ENCODE measurements at regions not wholly inside any gene's neighbourhood (a gene's known extent, or its start where the extent isn't known, plus 50 kb on each side); places are given as distances from the start of the nearest gene placed in this dataset.

DNA sequence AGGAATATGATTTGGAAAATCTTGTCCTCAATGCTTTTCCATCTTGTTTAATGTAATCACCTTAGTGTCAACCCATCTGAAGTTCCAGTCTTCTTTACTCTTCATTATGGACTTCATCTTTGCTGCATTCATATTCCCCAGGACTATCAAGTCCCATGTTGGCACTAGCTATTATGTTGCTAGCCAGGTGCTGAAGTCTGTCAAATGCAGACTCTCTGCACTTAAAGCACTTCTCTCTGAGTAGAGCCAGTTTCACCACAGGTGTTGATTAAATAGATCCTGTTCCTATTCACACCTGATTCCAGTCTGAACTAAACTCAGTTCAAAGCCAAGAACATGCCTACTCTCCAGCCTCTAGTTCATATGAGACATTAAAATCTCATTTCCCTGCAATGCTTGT, 75.0 kb upstream of the PKN2 start:
- no peak for FAIRE-seq
- H3K27me3 Mint-ChIP-seq (ENCODE audit: low read depth, unreplicated experiment): no peaks in the 10 kb centered on the region
- H3K27ac Mint-ChIP-seq (ENCODE audit: unreplicated experiment): no peak overlapping the region

DNA sequence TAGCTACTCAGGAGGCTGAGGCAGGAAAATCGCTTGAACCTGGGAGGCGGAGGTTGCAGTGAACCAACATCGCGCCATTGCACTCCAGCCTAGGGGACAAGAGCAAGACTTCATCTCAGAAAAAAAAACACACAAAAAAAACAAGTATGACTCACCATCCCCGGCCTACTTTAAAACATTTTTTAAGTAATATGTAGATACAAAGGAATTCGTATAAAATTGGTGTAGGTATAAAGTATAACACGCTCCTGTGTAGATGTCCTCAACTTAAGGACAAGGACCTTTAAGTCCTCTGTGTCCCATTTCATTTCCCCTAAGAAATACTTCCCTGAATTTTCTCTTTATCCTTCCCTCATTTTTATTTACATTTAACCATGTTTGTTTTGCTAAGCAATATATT, 73.4 kb upstream of the PKN2 start:
- no peak for FAIRE-seq
- H3K4me3 ChIP-seq (ENCODE audit: insufficient read depth, low read depth, low read length): no peak overlapping the region
- Mint-ChIP-seq H3K36me3 (ENCODE audit: low read depth, unreplicated experiment) (no peaks in the 10 kb centered on the region), H3K27ac (ENCODE audit: unreplicated experiment) (no peak overlapping the region), H3K9me3 (ENCODE audit: unreplicated experiment) (no peaks in the 10 kb centered on the region), H3K4me1 (ENCODE audit: low read depth, unreplicated experiment) (no peaks in the 10 kb centered on the region), H3K4me3 (ENCODE audit: unreplicated experiment) (no peak overlapping the region), H3K27me3 (ENCODE audit: low read depth, unreplicated experiment) (no peaks in the 10 kb centered on the region)
- no peak overlapping the region for H3K4me2 ChIP-seq (ENCODE audit: low read length)
- no peaks in the 10 kb centered on the region for H3K79me2 ChIP-seq (ENCODE audit: insufficient read depth, low read length)
- TF ChIP-seq, protein P1, sequence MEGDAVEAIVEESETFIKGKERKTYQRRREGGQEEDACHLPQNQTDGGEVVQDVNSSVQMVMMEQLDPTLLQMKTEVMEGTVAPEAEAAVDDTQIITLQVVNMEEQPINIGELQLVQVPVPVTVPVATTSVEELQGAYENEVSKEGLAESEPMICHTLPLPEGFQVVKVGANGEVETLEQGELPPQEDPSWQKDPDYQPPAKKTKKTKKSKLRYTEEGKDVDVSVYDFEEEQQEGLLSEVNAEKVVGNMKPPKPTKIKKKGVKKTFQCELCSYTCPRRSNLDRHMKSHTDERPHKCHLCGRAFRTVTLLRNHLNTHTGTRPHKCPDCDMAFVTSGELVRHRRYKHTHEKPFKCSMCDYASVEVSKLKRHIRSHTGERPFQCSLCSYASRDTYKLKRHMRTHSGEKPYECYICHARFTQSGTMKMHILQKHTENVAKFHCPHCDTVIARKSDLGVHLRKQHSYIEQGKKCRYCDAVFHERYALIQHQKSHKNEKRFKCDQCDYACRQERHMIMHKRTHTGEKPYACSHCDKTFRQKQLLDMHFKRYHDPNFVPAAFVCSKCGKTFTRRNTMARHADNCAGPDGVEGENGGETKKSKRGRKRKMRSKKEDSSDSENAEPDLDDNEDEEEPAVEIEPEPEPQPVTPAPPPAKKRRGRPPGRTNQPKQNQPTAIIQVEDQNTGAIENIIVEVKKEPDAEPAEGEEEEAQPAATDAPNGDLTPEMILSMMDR (IDR thresholded peaks at IDR 0.05; ENCODE audit: insufficient read depth, low read depth, low read length): no peak
- TF ChIP-seq EZH2 (IDR thresholded peaks at IDR 0.05; ENCODE audit: insufficient read depth, low read length): no peak
- H4K20me1 ChIP-seq (ENCODE audit: insufficient read depth, low read length): no peaks in the 10 kb centered on the region
- H3K27ac ChIP-seq (ENCODE audit: low read depth, low read length): no peak overlapping the region
- H3K36me3 ChIP-seq (ENCODE audit: insufficient read depth, low read length): no peaks in the 10 kb centered on the region
- no peaks in the 10 kb centered on the region for H3K27me3 ChIP-seq (ENCODE audit: insufficient read depth, low read length)
- no peak for DNase-seq (ENCODE audit: low read depth)
- no peaks in the 10 kb centered on the region for H3K4me1 ChIP-seq (ENCODE audit: insufficient read depth, low read length)
- H3K9ac ChIP-seq (ENCODE audit: low read length): no peak overlapping the region
- no peaks in the 10 kb centered on the region for H3K9me3 ChIP-seq (ENCODE audit: insufficient read depth, low read depth, low read length)
- no peak overlapping the region for H2AFZ ChIP-seq (ENCODE audit: low read depth, low read length)

More for the DNA sequence above, 75.0 kb upstream of the PKN2 start:
- no peak overlapping the region for H2AFZ ChIP-seq (ENCODE audit: low read depth, low read length)
- H3K9me3 Mint-ChIP-seq (ENCODE audit: unreplicated experiment): no peaks in the 10 kb centered on the region
- H3K27ac ChIP-seq (ENCODE audit: low read depth, low read length): no peak overlapping the region
- no peak overlapping the region for H3K4me3 Mint-ChIP-seq (ENCODE audit: unreplicated experiment)
- no peaks in the 10 kb centered on the region for H3K9me3 ChIP-seq (ENCODE audit: insufficient read depth, low read depth, low read length)
- TF ChIP-seq EZH2 (IDR thresholded peaks at IDR 0.05; ENCODE audit: insufficient read depth, low read length): no peak
- TF ChIP-seq, protein P1 (IDR thresholded peaks at IDR 0.05; ENCODE audit: insufficient read depth, low read depth, low read length): no peak
- no peak overlapping the region for H3K9ac ChIP-seq (ENCODE audit: low read length)
- no peak overlapping the region for H3K4me2 ChIP-seq (ENCODE audit: low read length)
- H3K4me3 ChIP-seq (ENCODE audit: insufficient read depth, low read depth, low read length): no peak overlapping the region
- H3K4me1 Mint-ChIP-seq (ENCODE audit: low read depth, unreplicated experiment): no peaks in the 10 kb centered on the region
- H3K27me3 ChIP-seq (ENCODE audit: insufficient read depth, low read length): no peaks in the 10 kb centered on the region
- no peaks in the 10 kb centered on the region for H3K79me2 ChIP-seq (ENCODE audit: insufficient read depth, low read length)
- no peaks in the 10 kb centered on the region for H3K4me1 ChIP-seq (ENCODE audit: insufficient read depth, low read length)
- no peaks in the 10 kb centered on the region for H3K36me3 Mint-ChIP-seq (ENCODE audit: low read depth, unreplicated experiment)
- H4K20me1 ChIP-seq (ENCODE audit: insufficient read depth, low read length): no peaks in the 10 kb centered on the region
- no peaks in the 10 kb centered on the region for H3K36me3 ChIP-seq (ENCODE audit: insufficient read depth, low read length)
- DNase-seq (ENCODE audit: low read depth): no peak

DNA sequence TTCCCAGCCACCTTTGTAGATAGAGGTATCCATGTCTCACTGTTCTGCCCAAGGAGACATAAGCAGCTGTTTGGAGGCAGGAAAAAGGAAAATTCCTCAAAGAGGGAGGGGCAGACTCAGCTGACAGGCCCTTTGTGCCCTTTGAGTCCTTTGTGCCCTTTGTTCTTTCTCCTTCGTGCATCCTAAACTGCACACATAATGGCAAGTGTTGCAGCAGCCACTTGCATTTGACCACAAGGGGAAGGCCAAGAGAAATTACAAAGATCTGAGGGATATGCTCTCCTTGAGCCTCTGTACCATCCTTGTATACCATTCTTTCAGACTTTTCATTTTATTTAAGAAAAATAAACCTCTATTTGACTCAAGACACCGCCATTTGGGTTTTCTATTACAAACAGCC, 71.8 kb upstream of the PKN2 start:
- Histone ChIP-seq H3K9ac (ENCODE audit: low read length) (no peak overlapping the region), H3K4me1 (ENCODE audit: insufficient read depth, low read length) (no peaks in the 10 kb centered on the region), H3K79me2 (ENCODE audit: insufficient read depth, low read length) (no peaks in the 10 kb centered on the region), H3K36me3 (ENCODE audit: insufficient read depth, low read length) (no peaks in the 10 kb centered on the region), H3K9me3 (ENCODE audit: insufficient read depth, low read depth, low read length) (no peaks in the 10 kb centered on the region), H2AFZ (ENCODE audit: low read depth, low read length) (no peak overlapping the region), H3K4me2 (ENCODE audit: low read length) (no peak overlapping the region), H3K4me3 (ENCODE audit: insufficient read depth, low read depth, low read length) (no peak overlapping the region), H3K27me3 (ENCODE audit: insufficient read depth, low read length) (no peaks in the 10 kb centered on the region), H4K20me1 (ENCODE audit: insufficient read depth, low read length) (no peaks in the 10 kb centered on the region), H3K27ac (ENCODE audit: low read depth, low read length) (no peak overlapping the region)
- DNase-seq (ENCODE audit: low read depth) (no peak), FAIRE-seq (no peak)
- Mint-ChIP-seq H3K4me3 (ENCODE audit: unreplicated experiment) (no peak overlapping the region), H3K27me3 (ENCODE audit: low read depth, unreplicated experiment) (no peaks in the 10 kb centered on the region), H3K27ac (ENCODE audit: unreplicated experiment) (no peak overlapping the region), H3K4me1 (ENCODE audit: low read depth, unreplicated experiment) (no peaks in the 10 kb centered on the region), H3K9me3 (ENCODE audit: unreplicated experiment) (no peaks in the 10 kb centered on the region), H3K36me3 (ENCODE audit: low read depth, unreplicated experiment) (no peaks in the 10 kb centered on the region)
- TF ChIP-seq EZH2 (IDR thresholded peaks at IDR 0.05; ENCODE audit: insufficient read depth, low read length): no peak
- TF ChIP-seq, protein P1 (IDR thresholded peaks at IDR 0.05; ENCODE audit: insufficient read depth, low read depth, low read length): no peak
